SU-DHL-6 (cell line): ENCODE measurements at regions not wholly inside any gene's neighbourhood (a gene's known extent, or its start where the extent isn't known, plus 50 kb on each side); places are given as distances from the start of the nearest gene placed in this dataset.

Experiments
- EZH2phosphoT487 ChIP-seq: fragments of 200-600 bp; sonication (generic), shearing (Covaris generic); conservative IDR thresholded peaks from 2 replicates; pipeline ENCODE4 v1.6.1; 2018; ENCODE audit warnings: mild to moderate bottlenecking, antibody characterized with exemption, low read length, moderate library complexity, mixed read lengths
- TF ChIP-seq, protein P1 (sequence below): fragments of 200-600 bp; sonication (generic); IDR thresholded peaks from one replicate; pipeline ENCODE4 v1.5.1; 2017; ENCODE audit warnings: antibody characterized with exemption, mild to moderate bottlenecking, low read length, moderate library complexity; ENCODE audit not compliant: insufficient read depth, poor library complexity, severe bottlenecking

- TF ChIP-seq, protein P1, sequence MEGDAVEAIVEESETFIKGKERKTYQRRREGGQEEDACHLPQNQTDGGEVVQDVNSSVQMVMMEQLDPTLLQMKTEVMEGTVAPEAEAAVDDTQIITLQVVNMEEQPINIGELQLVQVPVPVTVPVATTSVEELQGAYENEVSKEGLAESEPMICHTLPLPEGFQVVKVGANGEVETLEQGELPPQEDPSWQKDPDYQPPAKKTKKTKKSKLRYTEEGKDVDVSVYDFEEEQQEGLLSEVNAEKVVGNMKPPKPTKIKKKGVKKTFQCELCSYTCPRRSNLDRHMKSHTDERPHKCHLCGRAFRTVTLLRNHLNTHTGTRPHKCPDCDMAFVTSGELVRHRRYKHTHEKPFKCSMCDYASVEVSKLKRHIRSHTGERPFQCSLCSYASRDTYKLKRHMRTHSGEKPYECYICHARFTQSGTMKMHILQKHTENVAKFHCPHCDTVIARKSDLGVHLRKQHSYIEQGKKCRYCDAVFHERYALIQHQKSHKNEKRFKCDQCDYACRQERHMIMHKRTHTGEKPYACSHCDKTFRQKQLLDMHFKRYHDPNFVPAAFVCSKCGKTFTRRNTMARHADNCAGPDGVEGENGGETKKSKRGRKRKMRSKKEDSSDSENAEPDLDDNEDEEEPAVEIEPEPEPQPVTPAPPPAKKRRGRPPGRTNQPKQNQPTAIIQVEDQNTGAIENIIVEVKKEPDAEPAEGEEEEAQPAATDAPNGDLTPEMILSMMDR = no peak
- TF ChIP-seq EZH2phosphoT487 = no peak
Measured at GRCh38 chr11:19380375-19380774, 139.6 kb upstream of the E2F8 start.
